ENCODE measurements at regions not wholly inside any gene's neighbourhood (a gene's known extent, or its start where the extent isn't known, plus 50 kb on each side); places are given as distances from the start of the nearest gene placed in this dataset.

GRCh38 chr1:8241417-8242014 lies 76.4 kb upstream of the SLC45A1 start:
- H3K36me3 ChIP-seq (ENCODE audit: insufficient read depth, low read length): no peaks in the 10 kb centered on the region
- no peaks in the 10 kb centered on the region for H3K9me3 ChIP-seq (ENCODE audit: low read length)
- no peak overlapping the region for H3K4me2 ChIP-seq (ENCODE audit: low read length)
- H3K79me2 ChIP-seq (replicated peaks; ENCODE audit: insufficient read depth, low read length): no peaks in the 10 kb centered on the region
- H3K4me3 ChIP-seq (ENCODE audit: low read length): no peak overlapping the region
- H3K27ac ChIP-seq (ENCODE audit: low read length): no peak overlapping the region
- no peaks in the 10 kb centered on the region for H3K27me3 ChIP-seq (ENCODE audit: insufficient read depth, low read depth, low read length)
- no peak overlapping the region for H2AFZ ChIP-seq (ENCODE audit: low read depth, low read length)
- TF ChIP-seq POLR2AphosphoS5 (IDR thresholded peaks at IDR 0.05) (no peak), REST (IDR thresholded peaks at IDR 0.05; ENCODE audit: borderline replicate concordance) (no peak), TAF1 (IDR thresholded peaks at IDR 0.05; ENCODE audit: low read depth) (no peak), SMC3 (conservative IDR thresholded peaks at IDR 0.05; ENCODE audit: poor library complexity) (no peak), MXI1 (conservative IDR thresholded peaks at IDR 0.05; ENCODE audit: poor library complexity, severe bottlenecking) (no peak), EZH2 (IDR thresholded peaks at IDR 0.05; ENCODE audit: borderline replicate concordance, insufficient read depth, low read length, poor library complexity, severe bottlenecking) (no peak), RAD21 (conservative IDR thresholded peaks at IDR 0.05) (no peak), CTCF (IDR thresholded peaks at IDR 0.05; ENCODE audit: poor library complexity, severe bottlenecking) (no peak), EP300 (conservative IDR thresholded peaks at IDR 0.05; ENCODE audit: poor library complexity, severe bottlenecking) (no peak)
- no peaks in the 10 kb centered on the region for H3K9me2 ChIP-seq (ENCODE audit: insufficient read depth, low read length)
- no peaks in the 10 kb centered on the region for H4K20me1 ChIP-seq (ENCODE audit: insufficient read depth)
- no peak overlapping the region for H3K9ac ChIP-seq (ENCODE audit: low read length)
- no peaks in the 10 kb centered on the region for H3F3A ChIP-seq (ENCODE audit: insufficient read depth, low read length, poor library complexity, severe bottlenecking)

GRCh38 chr1:8239306-8240023 lies 78.4 kb upstream of the SLC45A1 start:
- Histone ChIP-seq H3K79me2 (replicated peaks; ENCODE audit: insufficient read depth, low read length) (no peaks in the 10 kb centered on the region), H4K20me1 (ENCODE audit: insufficient read depth) (no peaks in the 10 kb centered on the region), H3K9ac (ENCODE audit: low read length) (no peak overlapping the region), H3K9me2 (ENCODE audit: insufficient read depth, low read length) (no peaks in the 10 kb centered on the region), H3K4me3 (ENCODE audit: low read length) (no peak overlapping the region), H3K36me3 (ENCODE audit: insufficient read depth, low read length) (no peaks in the 10 kb centered on the region), H3K9me3 (ENCODE audit: low read length) (no peaks in the 10 kb centered on the region), H3K27me3 (ENCODE audit: insufficient read depth, low read depth, low read length) (no peaks in the 10 kb centered on the region), H3K4me2 (ENCODE audit: low read length) (no peak overlapping the region), H3F3A (ENCODE audit: insufficient read depth, low read length, poor library complexity, severe bottlenecking) (no peaks in the 10 kb centered on the region), H2AFZ (ENCODE audit: low read depth, low read length) (no peak overlapping the region), H3K27ac (ENCODE audit: low read length) (no peak overlapping the region)
- no peak for TF ChIP-seq POLR2AphosphoS5 (IDR thresholded peaks at IDR 0.05)
- no peak for TF ChIP-seq TAF1 (IDR thresholded peaks at IDR 0.05; ENCODE audit: low read depth)
- no peak for TF ChIP-seq SMC3 (conservative IDR thresholded peaks at IDR 0.05; ENCODE audit: poor library complexity)
- no peak for TF ChIP-seq REST (IDR thresholded peaks at IDR 0.05; ENCODE audit: borderline replicate concordance)
- no peak for TF ChIP-seq MXI1 (conservative IDR thresholded peaks at IDR 0.05; ENCODE audit: poor library complexity, severe bottlenecking)
- TF ChIP-seq EP300 (conservative IDR thresholded peaks at IDR 0.05; ENCODE audit: poor library complexity, severe bottlenecking): no peak
- no peak for TF ChIP-seq CTCF (IDR thresholded peaks at IDR 0.05; ENCODE audit: poor library complexity, severe bottlenecking)
- no peak for TF ChIP-seq RAD21 (conservative IDR thresholded peaks at IDR 0.05)
- no peak for TF ChIP-seq EZH2 (IDR thresholded peaks at IDR 0.05; ENCODE audit: borderline replicate concordance, insufficient read depth, low read length, poor library complexity, severe bottlenecking)
